H1 (cell line): ENCODE measurements at regions not wholly inside any gene's neighbourhood (a gene's known extent, or its start where the extent isn't known, plus 50 kb on each side); places are given as distances from the start of the nearest gene placed in this dataset.

Experiments used
- CHD2 ChIP-seq: IDR thresholded peaks from 2 replicates; pipeline ENCODE4 v1.6.1; 2012; ENCODE audit warnings: low read length, improper control_type of control experiment
- HDAC2 ChIP-seq, 2 experiments: fragments of 300-600 bp in 1 of 2; sonication (generic) in 1 of 2; IDR thresholded peaks; 2 replicates each; pipeline ENCODE4 v1.6.1; 2011 to 2012; ENCODE audit warnings: low read depth in 2 of 2, low read length in 2 of 2, mild to moderate bottlenecking in 2 of 2, moderate library complexity in 2 of 2, borderline replicate concordance in 1 of 2, inconsistent platforms in 1 of 2
- POU5F1 ChIP-seq: IDR thresholded peaks from 2 replicates; pipeline ENCODE4 v1.6.1; 2011; ENCODE audit warnings: low read depth, mild to moderate bottlenecking, low read length, moderate library complexity
- SIN3A ChIP-seq, 2 experiments: IDR thresholded peaks in 1 of 2; conservative IDR thresholded peaks in 1 of 2; 2 replicates each; pipeline ENCODE4 v1.6.1; 2011 to 2012; ENCODE audit warnings: low read length in 2 of 2, improper control_type of control experiment in 1 of 2, low read depth in 1 of 2, mild to moderate bottlenecking in 1 of 2

GRCh38 chr22:48431536-48432315, 1395.9 kb downstream of the BRD1 start (continued):
- TF ChIP-seq SIN3A (conservative IDR thresholded peaks at IDR 0.05 in 1 of 2, IDR thresholded peaks at IDR 0.05 in 1 of 2; ENCODE audit: low read depth in 1 of 2, low read length in 2 of 2) (no peak), HDAC2 (IDR thresholded peaks at IDR 0.05; ENCODE audit: borderline replicate concordance in 1 of 2, low read depth in 2 of 2, low read length in 2 of 2) (no peak), CHD2 (no peak), POU5F1 (no peak)
